DMS153 treated with DMSO at 0.1 percent for 48 hours (cell line): ENCODE measurements at regions not wholly inside any gene's neighbourhood (a gene's known extent, or its start where the extent isn't known, plus 50 kb on each side); places are given as distances from the start of the nearest gene placed in this dataset.
"Not testable (repeated sequence)": the region's sequence is repeated elsewhere in the genome, so short reads cannot be mapped to it uniquely, and the experiment has no call there.

ENCODE experiments used
- DNase-seq: peaks from one replicate; lab custom pipeline; 2025; ENCODE audit not compliant: unreplicated experiment; lab: John Stamatoyannopoulos, UW

- DNase-seq: no peak
Measured at GRCh38 chr11:22567759-22568158, 57.9 kb downstream of the FANCF start.

DNA sequence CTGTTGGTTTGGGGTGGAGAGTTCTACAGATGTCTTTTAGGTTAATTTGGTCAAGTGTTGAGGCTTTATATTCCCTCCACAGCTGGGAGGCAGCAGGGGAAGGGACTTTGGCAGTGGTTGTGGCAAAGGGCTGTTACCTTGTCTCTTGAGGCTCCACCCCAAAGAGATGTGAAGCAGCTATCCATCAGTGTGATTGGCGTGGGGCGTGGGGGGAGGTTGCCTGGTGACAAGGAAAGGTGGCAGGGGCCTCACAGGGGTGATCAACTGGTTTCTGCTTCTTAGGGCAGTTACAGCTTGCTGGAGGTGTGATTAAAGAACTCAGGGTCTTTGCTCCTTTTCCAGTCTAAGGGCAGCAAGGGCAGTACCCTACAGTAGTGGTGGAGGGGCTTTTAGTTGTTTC, 59.3 kb downstream of the FANCF start:
- DNase-seq: no peak

GRCh38 chr11:22561283-22561682, 64.3 kb downstream of the FANCF start:
- DNase-seq: no peak

DNA sequence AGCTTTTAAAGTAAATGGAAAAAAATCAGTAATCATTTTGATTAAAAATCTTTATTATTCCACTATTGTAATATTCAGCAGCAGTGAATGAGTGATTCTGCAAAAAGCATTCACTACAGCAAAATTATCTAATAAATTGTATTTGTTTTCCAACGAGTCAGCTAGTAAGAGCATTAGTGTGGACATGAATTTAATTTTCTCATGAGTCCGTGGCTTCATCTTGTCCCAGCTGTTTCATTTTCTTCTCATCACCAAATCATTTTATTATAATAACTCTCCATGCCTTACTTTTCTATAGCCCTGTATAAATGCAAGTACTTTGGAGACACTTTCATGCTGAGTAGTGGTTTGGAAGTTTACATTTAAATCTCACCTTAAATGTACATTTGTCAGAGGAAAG, 66.2 kb downstream of the FANCF start:
- no peak for DNase-seq

DNA sequence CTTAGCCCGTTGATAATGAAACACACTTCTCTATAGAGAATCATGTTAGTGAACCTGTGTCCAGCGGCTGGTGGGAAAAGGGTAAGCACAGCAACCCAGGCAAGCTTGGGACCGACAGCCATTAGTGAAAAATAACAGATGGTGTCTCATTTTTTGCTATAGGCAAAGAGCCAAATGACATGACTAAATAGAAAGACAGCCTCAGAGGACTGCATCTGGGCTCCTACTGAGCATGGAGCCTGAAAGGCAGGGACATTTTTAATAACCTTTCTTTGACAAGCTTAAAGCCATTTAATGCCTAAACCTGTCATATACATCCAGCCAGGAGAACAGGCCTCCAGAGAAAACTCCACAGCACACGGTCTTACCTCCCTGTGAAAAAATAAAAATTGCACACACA, 67.0 kb downstream of the FANCF start:
- peak; percentile 10 for DNase-seq

GRCh38 chr11:22556381-22556780, 69.2 kb downstream of the FANCF start:
- DNase-seq: no peak

GRCh38 chr11:22555881-22556280, 69.7 kb downstream of the FANCF start:
- no peak for DNase-seq

GRCh38 chr11:22554221-22554620, 71.4 kb downstream of the FANCF start:
- DNase-seq: no peak

DNA sequence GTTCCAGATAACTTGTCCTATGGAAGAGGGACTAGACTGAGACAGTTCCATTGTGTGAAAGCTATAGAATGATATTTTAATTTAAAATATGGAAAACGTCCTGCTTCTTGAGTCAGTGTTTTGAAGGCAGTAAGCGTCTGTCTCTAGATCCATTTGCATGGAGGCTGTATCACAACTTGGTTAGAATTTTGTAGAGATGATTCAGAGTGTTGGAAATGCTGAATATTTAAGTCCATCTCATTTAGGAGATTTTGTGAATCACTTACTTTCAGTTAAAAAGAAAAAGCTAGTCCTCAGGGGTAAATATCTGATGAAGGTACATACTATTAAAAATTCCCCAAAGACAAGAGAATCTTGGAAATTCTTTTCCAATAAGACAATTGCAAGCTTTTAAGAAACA, 72.7 kb downstream of the FANCF start:
- DNase-seq: no peak

DNA sequence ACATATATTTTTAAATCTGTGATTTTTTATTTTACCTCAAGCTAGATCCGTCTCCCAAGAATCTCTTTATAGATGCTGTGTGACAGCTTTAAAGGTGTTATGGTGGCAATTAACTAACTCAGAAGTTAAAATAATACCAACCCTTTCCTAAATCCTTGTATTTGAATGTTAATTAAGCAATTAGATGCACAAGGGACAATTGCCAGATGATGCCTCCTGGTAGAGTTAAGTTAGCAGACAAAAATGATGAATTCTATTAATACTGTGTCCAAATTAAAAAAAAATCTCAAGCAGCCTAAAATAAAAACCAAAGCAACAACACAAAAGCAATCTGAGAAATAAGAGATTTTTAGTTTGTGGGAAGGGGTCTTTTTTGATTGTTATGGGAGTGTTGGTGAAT, 78.9 kb downstream of the FANCF start:
- DNase-seq: no peak

DNA sequence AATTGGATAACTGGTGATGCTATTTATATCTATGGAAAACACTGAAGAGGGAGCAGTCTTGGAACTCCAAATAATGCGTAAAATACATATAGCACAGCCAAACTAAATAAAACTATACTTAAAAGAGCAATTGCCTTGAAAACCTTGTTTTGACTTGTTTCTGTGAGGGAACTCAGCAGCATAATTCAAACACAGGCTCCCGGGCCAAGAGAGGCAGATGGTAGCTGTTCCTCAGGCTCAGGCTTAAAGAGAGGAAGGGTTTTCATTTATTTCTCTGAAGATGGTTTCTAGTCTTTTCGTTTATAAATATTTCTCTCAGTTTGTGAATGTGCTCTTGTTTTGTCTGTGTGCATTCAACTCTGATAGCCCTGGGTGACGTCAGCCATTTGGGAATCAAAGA, 82.4 kb downstream of the FANCF start:
- DNase-seq: no peak

GRCh38 chr11:22539821-22540256, 85.8 kb downstream of the FANCF start:
- DNase-seq: peak; percentile 26

DNA sequence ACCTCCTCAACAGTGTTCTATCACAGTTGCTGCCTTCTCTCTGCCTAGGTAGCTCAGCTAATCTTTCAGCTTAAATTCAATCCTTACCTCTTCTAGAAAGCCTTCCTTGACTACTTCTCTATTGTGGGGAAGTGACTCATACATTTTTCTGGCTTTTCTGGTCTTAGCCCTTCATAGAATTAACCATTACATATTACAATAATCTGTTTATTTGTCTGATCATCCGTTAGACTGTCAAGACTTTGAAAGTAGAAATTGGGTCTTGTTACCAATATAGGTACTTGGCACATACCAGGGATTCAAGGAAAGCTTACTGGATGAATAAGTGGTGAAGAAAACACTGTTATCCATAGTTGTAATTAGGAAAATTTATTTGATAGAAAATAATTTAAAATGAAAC, 89.6 kb downstream of the FANCF start:
- no peak for DNase-seq

GRCh38 chr11:22528612-22529429, 96.8 kb downstream of the FANCF start:
- not testable (repeated sequence) for DNase-seq

GRCh38 chr11:22522225-22522624, 103.4 kb downstream of the FANCF start:
- DNase-seq: no peak

GRCh38 chr11:22521226-22521625, 104.4 kb downstream of the FANCF start:
- DNase-seq: no peak

- no peak for DNase-seq
Measured at GRCh38 chr11:22520521-22520920, 105.1 kb downstream of the FANCF start.

DNA sequence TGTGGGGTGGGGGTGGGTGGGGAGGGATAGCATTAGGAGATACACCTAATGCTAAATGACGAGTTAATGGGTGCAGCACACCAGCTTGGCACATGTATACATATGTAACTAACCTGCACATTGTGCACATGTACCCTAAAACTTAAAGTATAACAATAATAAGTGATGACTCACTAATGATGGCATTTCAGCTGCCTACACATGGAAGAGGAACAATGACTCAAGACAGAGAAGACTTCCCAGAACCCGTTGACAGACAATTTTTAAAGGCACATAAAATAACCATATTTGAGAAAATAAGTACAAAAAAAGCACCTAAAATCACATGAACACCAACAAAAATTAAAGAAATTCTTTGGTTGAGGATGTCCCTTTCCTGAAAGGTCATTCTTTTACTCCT, 107.3 kb downstream of the FANCF start:
- not testable (repeated sequence) for DNase-seq

DNA sequence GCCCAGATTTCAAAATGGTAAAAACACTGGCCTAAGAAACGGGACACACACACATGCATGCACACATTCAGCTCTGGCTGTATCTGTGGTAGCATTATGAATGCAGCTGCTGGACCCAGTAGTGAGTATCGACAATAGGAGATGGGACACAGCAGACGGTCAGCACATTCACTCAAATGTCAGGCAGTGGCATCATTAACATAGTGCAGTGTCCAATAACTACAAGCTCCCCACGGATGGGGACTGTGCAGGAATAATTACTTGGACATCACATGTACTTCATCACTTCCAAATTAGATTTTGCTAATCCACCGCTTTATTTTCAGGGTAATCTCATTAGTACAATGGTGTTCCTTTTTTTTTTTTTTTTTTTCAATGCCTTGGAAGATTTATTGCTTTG, 109.5 kb downstream of the FANCF start:
- no peak for DNase-seq

DNA sequence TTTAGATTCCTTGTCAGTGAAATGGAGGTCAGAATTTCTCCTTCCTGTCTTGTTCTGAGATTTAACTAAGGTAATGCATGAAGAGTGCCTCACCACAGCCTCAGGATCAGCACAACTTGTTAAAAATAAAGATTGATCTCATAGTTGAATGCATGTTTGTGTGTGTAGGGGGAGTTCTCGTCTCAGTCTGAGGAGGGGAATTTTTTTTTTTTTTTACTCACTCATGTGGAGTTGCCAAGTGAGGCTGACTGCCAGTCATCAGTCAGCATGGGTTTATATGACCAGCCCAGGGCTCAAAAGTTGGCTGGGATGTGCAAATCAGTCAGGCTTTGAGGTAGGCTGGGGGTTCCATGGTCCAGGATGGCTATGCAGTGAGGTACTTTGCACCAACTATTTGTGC, 113.2 kb downstream of the FANCF start:
- DNase-seq: no peak

DNA sequence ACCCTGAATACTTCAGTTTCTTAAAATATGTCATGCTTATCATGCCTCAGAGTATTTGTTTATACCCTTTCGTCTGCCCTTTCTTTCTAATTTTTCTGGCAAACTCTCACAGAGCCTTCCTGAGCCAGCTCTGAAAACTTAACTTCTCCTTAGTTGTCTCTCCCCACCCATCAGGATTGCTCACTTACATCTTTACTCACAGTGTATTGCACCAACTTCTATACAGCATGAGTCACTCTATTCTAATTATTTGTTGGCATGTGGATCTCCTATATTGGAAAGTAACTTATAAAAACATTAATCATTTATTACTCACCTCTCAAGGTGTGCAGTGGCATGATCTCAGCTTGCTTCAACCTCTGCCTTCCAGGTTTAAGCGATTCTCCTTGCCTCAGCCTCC, 114.9 kb downstream of the FANCF start:
- no peak for DNase-seq

GRCh38 chr11:22510010-22510409, 115.6 kb downstream of the FANCF start:
- DNase-seq: no peak

- no peak for DNase-seq
Measured at GRCh38 chr11:22508665-22509064, 117.0 kb downstream of the FANCF start.
